ENCODE measurements at regions not wholly inside any gene's neighbourhood (a gene's known extent, or its start where the extent isn't known, plus 50 kb on each side); places are given as distances from the start of the nearest gene placed in this dataset.

DNA sequence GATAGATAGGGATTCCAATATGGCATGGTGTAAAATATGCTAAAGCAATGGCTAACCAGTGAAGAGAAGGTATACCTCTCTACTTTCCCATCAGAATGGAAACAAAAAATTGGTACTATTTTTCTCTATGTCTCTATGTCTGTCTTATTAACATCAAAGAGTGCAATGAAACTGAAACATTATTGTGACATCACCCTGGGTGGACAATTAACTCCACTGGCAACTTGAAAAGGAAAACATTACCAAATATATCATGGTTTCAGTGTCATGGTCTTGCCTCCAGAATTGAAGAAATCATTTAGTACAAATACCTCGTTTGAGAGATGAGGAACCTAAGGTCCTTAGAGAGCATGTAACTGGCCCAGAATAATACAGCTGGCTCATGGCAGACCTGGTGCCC, 1132.5 kb upstream of the MAP3K7 start (continued):
- no peak for TF ChIP-seq ZNF592 (IDR thresholded peaks at IDR 0.05)
- no peak for TF ChIP-seq SP1 (IDR thresholded peaks at IDR 0.05; ENCODE audit: low read depth, low read length)
- TF ChIP-seq PAX8 (IDR thresholded peaks at IDR 0.05), result 0 out of 2 replicates have a peak, but pooled peaks have one; percentile 16
- TF ChIP-seq STAT1 (conservative IDR thresholded peaks at IDR 0.05), result no peak
- TF ChIP-seq CEBPB (IDR thresholded peaks at IDR 0.05; ENCODE audit: borderline replicate concordance in 1 of 2, low read depth in 2 of 2, low read length in 2 of 2), result no peak
- TF ChIP-seq CHD1 (IDR thresholded peaks at IDR 0.05; ENCODE audit: low read depth, low read length), result no peak
- TF ChIP-seq ZNF217 (IDR thresholded peaks at IDR 0.05), result no peak
- TF ChIP-seq, protein P1, sequence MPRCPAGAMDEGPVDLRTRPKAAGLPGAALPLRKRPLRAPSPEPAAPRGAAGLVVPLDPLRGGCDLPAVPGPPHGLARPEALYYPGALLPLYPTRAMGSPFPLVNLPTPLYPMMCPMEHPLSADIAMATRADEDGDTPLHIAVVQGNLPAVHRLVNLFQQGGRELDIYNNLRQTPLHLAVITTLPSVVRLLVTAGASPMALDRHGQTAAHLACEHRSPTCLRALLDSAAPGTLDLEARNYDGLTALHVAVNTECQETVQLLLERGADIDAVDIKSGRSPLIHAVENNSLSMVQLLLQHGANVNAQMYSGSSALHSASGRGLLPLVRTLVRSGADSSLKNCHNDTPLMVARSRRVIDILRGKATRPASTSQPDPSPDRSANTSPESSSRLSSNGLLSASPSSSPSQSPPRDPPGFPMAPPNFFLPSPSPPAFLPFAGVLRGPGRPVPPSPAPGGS (IDR thresholded peaks at IDR 0.05; ENCODE audit: borderline replicate concordance, insufficient read depth, low read depth, low read length, poor library complexity, severe bottlenecking), result no peak
- TF ChIP-seq BCL11A (IDR thresholded peaks at IDR 0.05; ENCODE audit: low read depth, low read length), result no peak
- TF ChIP-seq ZNF24 (IDR thresholded peaks at IDR 0.05), result peak; percentile 64; the same call in 1 of the 2 replicates
- no peak for TF ChIP-seq SREBF1 (IDR thresholded peaks at IDR 0.05; ENCODE audit: low read length)
- TF ChIP-seq, protein P2, sequence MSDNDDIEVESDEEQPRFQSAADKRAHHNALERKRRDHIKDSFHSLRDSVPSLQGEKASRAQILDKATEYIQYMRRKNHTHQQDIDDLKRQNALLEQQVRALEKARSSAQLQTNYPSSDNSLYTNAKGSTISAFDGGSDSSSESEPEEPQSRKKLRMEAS (IDR thresholded peaks at IDR 0.05; ENCODE audit: low read depth, low read length), result no peak
- no peak for TF ChIP-seq WRNIP1 (IDR thresholded peaks at IDR 0.05; ENCODE audit: borderline replicate concordance, low read depth, low read length)
- TF ChIP-seq DPF2 (IDR thresholded peaks at IDR 0.05), result peak; percentile 53; the same call in 1 of the 2 replicates
- TF ChIP-seq FOXM1 (IDR thresholded peaks at IDR 0.05; ENCODE audit: low read depth, low read length), result no peak
- no peak for TF ChIP-seq BCLAF1 (IDR thresholded peaks at IDR 0.05)
- TF ChIP-seq TAF1 (IDR thresholded peaks at IDR 0.05; ENCODE audit: borderline replicate concordance, low read depth, low read length), result no peak
- TF ChIP-seq BHLHE40 (IDR thresholded peaks at IDR 0.05; ENCODE audit: borderline replicate concordance in 1 of 2, low read depth in 2 of 2, low read length in 1 of 2), result no peak
- no peak for TF ChIP-seq RAD21 (IDR thresholded peaks at IDR 0.05; ENCODE audit: insufficient read depth, low read depth, low read length)
- TF ChIP-seq, protein P3, sequence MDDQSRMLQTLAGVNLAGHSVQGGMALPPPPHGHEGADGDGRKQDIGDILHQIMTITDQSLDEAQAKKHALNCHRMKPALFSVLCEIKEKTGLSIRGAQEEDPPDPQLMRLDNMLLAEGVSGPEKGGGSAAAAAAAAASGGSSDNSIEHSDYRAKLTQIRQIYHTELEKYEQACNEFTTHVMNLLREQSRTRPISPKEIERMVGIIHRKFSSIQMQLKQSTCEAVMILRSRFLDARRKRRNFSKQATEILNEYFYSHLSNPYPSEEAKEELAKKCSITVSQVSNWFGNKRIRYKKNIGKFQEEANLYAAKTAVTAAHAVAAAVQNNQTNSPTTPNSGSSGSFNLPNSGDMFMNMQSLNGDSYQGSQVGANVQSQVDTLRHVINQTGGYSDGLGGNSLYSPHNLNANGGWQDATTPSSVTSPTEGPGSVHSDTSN (IDR thresholded peaks at IDR 0.05; ENCODE audit: insufficient replicate concordance, low read depth, low read length), result no peak
- TF ChIP-seq ZNF384 (IDR thresholded peaks at IDR 0.05; ENCODE audit: borderline replicate concordance, low read depth, low read length), result no peak
- no peak for TF ChIP-seq POU2F2 (IDR thresholded peaks at IDR 0.05; ENCODE audit: borderline replicate concordance, low read depth, low read length)

Measured in GM12878 (cell line).